NB4 (cell line): ENCODE measurements at regions not wholly inside any gene's neighbourhood (a gene's known extent, or its start where the extent isn't known, plus 50 kb on each side); places are given as distances from the start of the nearest gene placed in this dataset.

Source experiments
- DNase-seq: peaks from one replicate; pipeline ENCODE4 v3.0.0; 2010; ENCODE audit warnings: low read depth
- H3K4me3 ChIP-seq: one replicate; pipeline ENCODE4 v1.5.1; 2011; ENCODE audit warnings: mild to moderate bottlenecking, low read depth, low read length, moderate library complexity
- CTCF ChIP-seq: IDR thresholded peaks from one replicate; pipeline ENCODE4 v1.5.1; 2012; ENCODE audit warnings: low read depth, low read length
- MAX ChIP-seq: IDR thresholded peaks from 2 replicates; pipeline ENCODE4 v1.6.1; 2011; ENCODE audit warnings: low read depth, low read length
- MYC ChIP-seq: IDR thresholded peaks from 2 replicates; pipeline ENCODE4 v1.6.1; 2011; ENCODE audit warnings: low read depth, low read length
- POLR2A ChIP-seq: IDR thresholded peaks from 2 replicates; pipeline ENCODE4 v1.6.1; 2011; ENCODE audit warnings: mild to moderate bottlenecking; ENCODE audit not compliant: insufficient read length; ENCODE audit errors: extremely low read depth

GRCh38 chr16:59373632-59374031 lies 639.5 kb upstream of the GOT2 start:
- DNase-seq, result no peak
- no peak overlapping the region for H3K4me3 ChIP-seq
- TF ChIP-seq MAX, result no peak
- no peak for TF ChIP-seq POLR2A
- no peak for TF ChIP-seq CTCF
- no peak for TF ChIP-seq MYC

- DNase-seq, result no peak
- H3K4me3 ChIP-seq, result no peak overlapping the region
- TF ChIP-seq POLR2A (no peak), MYC (no peak), MAX (no peak), CTCF (no peak)
These were observed 636.6 kb upstream of the GOT2 start for GRCh38 chr16:59370717-59371116.

- TF ChIP-seq CTCF (no peak), MAX (no peak), POLR2A (no peak), MYC (no peak)
- DNase-seq, result no peak
- H3K4me3 ChIP-seq, result no peak overlapping the region
These were observed 635.4 kb upstream of the GOT2 start for GRCh38 chr16:59369523-59369922.

GRCh38 chr16:59368586-59368985 lies 634.5 kb upstream of the GOT2 start:
- H3K4me3 ChIP-seq, result no peak overlapping the region
- no peak for DNase-seq
- TF ChIP-seq POLR2A, result no peak
- no peak for TF ChIP-seq MAX
- no peak for TF ChIP-seq MYC
- no peak for TF ChIP-seq CTCF

GRCh38 chr16:59356709-59357108 lies 622.6 kb upstream of the GOT2 start:
- no peak overlapping the region for H3K4me3 ChIP-seq
- DNase-seq, result no peak
- TF ChIP-seq POLR2A, result no peak
- no peak for TF ChIP-seq CTCF
- TF ChIP-seq MAX, result no peak
- no peak for TF ChIP-seq MYC

GRCh38 chr16:59356144-59356543 lies 622.0 kb upstream of the GOT2 start:
- H3K4me3 ChIP-seq, result no peak overlapping the region
- no peak for DNase-seq
- TF ChIP-seq POLR2A (no peak), MAX (no peak), MYC (no peak), CTCF (no peak)
